GM12875 (cell line): ENCODE measurements at regions not wholly inside any gene's neighbourhood (a gene's known extent, or its start where the extent isn't known, plus 50 kb on each side); places are given as distances from the start of the nearest gene placed in this dataset.

Source experiments
- H3K4me3 ChIP-seq: one replicate; pipeline ENCODE4 v1.5.1; 2011; ENCODE audit warnings: low read depth, low read length, control low read depth
- CTCF ChIP-seq: IDR thresholded peaks from 2 replicates; pipeline ENCODE4 v1.5.1; 2011; ENCODE audit warnings: low read depth, mild to moderate bottlenecking, control low read depth, inconsistent platforms, low read length, moderate library complexity, borderline replicate concordance; ENCODE audit not compliant: insufficient read depth

GRCh38 chr20:11671015-11671511, 246.6 kb upstream of the BTBD3 start:
- no peak overlapping the region for H3K4me3 ChIP-seq
- no peak for TF ChIP-seq CTCF

- no peak for TF ChIP-seq CTCF
- H3K4me3 ChIP-seq = no peak overlapping the region
These were observed 244.7 kb upstream of the BTBD3 start for GRCh38 chr20:11672959-11673358.

- TF ChIP-seq CTCF = no peak
- no peak overlapping the region for H3K4me3 ChIP-seq
These were observed 241.6 kb upstream of the BTBD3 start for GRCh38 chr20:11675920-11676629.

- H3K4me3 ChIP-seq = no peak overlapping the region
- TF ChIP-seq CTCF = peak; percentile 48; the same call in 1 of the 2 replicates
These were observed 240.9 kb upstream of the BTBD3 start for GRCh38 chr20:11676630-11677287.

GRCh38 chr20:11677428-11677827, 240.3 kb upstream of the BTBD3 start:
- H3K4me3 ChIP-seq = no peak overlapping the region
- TF ChIP-seq CTCF = no peak

GRCh38 chr20:11677836-11678235, 239.9 kb upstream of the BTBD3 start:
- H3K4me3 ChIP-seq = no peak overlapping the region
- no peak for TF ChIP-seq CTCF

- no peak for TF ChIP-seq CTCF
- H3K4me3 ChIP-seq = no peak overlapping the region
These were observed 235.4 kb upstream of the BTBD3 start for GRCh38 chr20:11682285-11682684.
